ENCODE measurements at regions not wholly inside any gene's neighbourhood (a gene's known extent, or its start where the extent isn't known, plus 50 kb on each side); places are given as distances from the start of the nearest gene placed in this dataset.

DNA sequence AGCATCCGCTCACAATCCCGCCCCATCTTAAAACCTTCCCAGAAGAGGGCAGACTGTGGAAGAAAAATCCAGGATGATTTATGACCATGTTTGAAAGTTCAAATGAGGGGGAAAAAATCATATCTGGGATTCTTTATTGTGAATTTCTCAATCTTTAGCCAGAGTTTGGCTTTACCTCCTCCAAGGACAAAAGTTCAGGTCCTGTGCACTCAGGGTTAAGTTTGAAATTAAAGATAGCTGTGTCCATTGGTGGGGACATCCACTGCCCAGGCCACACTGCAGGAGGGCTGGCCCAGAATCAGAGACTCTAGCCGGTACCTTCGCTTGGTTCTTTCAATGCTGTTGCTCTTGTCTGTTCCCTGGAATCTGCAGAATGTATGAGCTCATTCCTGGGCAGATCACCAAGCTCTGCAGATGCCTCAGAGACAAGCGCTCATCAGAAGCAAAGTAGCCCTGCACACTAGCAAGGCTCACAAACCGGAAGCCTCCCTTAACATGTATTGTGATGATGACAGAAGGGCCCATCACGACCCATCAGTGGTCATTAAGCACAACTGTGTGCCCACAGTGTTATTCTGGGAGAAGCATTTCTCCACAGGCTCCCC, 375.3 kb upstream of the KLHL29 start:
- Histone ChIP-seq H3K4me2 (no peak overlapping the region), H3K4me3 (no peak overlapping the region), H3K27ac (no peak overlapping the region), H3K9me3 (no peaks in the 10 kb centered on the region), H3K4me1 (no peaks in the 10 kb centered on the region)
- ChIA-PET CTCF (no interaction called here), POLR2A (no interaction called here)
- FAIRE-seq: no peak
- WGBS (ENCODE audit: missing lambda C conversion rate): 31% methylated on average over 7 of the region's 7 CpGs
- no peak for DNase-seq (ENCODE audit: low read depth in 1 of 2, low spot score in 1 of 2)
- TF ChIP-seq, protein P1, sequence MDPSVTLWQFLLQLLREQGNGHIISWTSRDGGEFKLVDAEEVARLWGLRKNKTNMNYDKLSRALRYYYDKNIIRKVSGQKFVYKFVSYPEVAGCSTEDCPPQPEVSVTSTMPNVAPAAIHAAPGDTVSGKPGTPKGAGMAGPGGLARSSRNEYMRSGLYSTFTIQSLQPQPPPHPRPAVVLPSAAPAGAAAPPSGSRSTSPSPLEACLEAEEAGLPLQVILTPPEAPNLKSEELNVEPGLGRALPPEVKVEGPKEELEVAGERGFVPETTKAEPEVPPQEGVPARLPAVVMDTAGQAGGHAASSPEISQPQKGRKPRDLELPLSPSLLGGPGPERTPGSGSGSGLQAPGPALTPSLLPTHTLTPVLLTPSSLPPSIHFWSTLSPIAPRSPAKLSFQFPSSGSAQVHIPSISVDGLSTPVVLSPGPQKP (IDR thresholded peaks at IDR 0.05; ENCODE audit: low read depth, low read length): no peak
- TF ChIP-seq, protein P2, sequence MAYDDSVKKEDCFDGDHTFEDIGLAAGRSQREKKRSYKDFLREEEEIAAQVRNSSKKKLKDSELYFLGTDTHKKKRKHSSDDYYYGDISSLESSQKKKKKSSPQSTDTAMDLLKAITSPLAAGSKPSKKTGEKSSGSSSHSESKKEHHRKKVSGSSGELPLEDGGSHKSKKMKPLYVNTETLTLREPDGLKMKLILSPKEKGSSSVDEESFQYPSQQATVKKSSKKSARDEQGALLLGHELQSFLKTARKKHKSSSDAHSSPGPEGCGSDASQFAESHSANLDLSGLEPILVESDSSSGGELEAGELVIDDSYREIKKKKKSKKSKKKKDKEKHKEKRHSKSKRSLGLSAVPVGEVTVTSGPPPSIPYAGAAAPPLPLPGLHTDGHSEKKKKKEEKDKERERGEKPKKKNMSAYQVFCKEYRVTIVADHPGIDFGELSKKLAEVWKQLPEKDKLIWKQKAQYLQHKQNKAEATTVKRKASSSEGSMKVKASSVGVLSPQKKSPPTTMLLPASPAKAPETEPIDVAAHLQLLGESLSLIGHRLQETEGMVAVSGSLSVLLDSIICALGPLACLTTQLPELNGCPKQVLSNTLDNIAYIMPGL (CRISPR knock-in tag; IDR thresholded peaks at IDR 0.05; ENCODE audit: borderline replicate concordance): no peak
- ATAC-seq: peak in 1 of 2 experiments; percentile 48; a peak in 2 of 6 replicates

DNA sequence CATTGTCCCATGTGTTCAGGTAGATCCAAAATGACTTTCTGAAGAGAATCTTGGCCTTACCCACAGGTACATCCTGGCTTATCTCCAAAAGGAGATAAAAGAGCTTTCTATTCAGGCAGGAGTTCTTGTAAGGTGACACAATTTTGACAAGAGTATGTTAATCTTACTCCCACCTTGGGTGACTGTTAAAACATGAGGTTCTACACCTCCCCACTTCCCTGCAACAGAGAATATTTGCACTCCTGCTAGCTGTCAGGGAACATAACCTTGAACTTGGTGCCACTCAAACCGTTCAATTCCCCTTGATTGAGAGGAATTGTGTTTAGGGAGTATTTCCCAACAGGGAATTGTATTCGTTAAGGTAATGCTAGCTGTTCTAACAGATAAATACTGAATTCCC, 372.5 kb upstream of the KLHL29 start:
- CTCF ChIA-PET: no interaction called here
- FAIRE-seq (no peak), DNase-seq (ENCODE audit: low read depth in 1 of 2, low spot score in 1 of 2) (no peak), ATAC-seq (no peak)
- 2% methylated on average over 2 of the region's 2 CpGs for WGBS (ENCODE audit: missing lambda C conversion rate)
- H3K9me3 ChIP-seq: no peaks in the 10 kb centered on the region
- H3K4me1 ChIP-seq: no peaks in the 10 kb centered on the region
- H3K4me3 ChIP-seq: no peak overlapping the region
- H3K27ac ChIP-seq: no peak overlapping the region
- no peak overlapping the region for H3K4me2 ChIP-seq
- TF ChIP-seq, protein P3, sequence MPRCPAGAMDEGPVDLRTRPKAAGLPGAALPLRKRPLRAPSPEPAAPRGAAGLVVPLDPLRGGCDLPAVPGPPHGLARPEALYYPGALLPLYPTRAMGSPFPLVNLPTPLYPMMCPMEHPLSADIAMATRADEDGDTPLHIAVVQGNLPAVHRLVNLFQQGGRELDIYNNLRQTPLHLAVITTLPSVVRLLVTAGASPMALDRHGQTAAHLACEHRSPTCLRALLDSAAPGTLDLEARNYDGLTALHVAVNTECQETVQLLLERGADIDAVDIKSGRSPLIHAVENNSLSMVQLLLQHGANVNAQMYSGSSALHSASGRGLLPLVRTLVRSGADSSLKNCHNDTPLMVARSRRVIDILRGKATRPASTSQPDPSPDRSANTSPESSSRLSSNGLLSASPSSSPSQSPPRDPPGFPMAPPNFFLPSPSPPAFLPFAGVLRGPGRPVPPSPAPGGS (IDR thresholded peaks at IDR 0.05): no peak
- TF ChIP-seq, protein P4, sequence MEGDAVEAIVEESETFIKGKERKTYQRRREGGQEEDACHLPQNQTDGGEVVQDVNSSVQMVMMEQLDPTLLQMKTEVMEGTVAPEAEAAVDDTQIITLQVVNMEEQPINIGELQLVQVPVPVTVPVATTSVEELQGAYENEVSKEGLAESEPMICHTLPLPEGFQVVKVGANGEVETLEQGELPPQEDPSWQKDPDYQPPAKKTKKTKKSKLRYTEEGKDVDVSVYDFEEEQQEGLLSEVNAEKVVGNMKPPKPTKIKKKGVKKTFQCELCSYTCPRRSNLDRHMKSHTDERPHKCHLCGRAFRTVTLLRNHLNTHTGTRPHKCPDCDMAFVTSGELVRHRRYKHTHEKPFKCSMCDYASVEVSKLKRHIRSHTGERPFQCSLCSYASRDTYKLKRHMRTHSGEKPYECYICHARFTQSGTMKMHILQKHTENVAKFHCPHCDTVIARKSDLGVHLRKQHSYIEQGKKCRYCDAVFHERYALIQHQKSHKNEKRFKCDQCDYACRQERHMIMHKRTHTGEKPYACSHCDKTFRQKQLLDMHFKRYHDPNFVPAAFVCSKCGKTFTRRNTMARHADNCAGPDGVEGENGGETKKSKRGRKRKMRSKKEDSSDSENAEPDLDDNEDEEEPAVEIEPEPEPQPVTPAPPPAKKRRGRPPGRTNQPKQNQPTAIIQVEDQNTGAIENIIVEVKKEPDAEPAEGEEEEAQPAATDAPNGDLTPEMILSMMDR (IDR thresholded peaks at IDR 0.05): no peak
- no peak for TF ChIP-seq CHD2 (IDR thresholded peaks at IDR 0.05; ENCODE audit: low read length, partially characterized antibody)
- TF ChIP-seq MAZ (IDR thresholded peaks at IDR 0.05; ENCODE audit: borderline replicate concordance, low read depth, low read length): no peak
- TF ChIP-seq CBX8 (IDR thresholded peaks at IDR 0.05): no peak
- no peak for TF ChIP-seq PHF8 (IDR thresholded peaks at IDR 0.05; ENCODE audit: borderline replicate concordance, low read depth)
- POLR2A ChIA-PET: no interaction called here

DNA sequence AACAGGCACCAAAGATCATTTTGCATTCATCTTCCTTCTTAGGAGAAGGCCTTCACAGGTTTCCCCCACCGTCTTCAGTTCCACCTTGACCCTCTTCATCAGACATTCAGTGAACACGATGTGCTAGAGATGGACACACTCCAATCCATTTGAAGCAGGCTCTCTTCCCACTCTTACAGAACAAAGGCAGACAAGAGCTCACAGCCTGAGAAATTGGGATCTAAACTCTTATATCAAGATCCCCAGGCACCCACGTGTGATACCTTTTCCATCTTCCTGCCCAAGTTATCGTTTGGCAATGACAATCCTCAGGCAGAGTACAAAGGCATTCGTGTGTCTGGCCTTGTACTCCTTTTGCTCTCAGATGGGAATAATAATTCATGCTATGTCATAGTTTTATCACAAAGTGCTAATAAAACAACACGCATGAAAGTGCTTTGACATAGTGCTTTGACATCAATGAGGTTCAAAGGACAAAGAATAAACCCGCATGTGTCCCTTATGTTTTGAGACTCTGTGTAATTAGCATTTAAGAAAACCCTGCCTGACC, 369.3 kb upstream of the KLHL29 start:
- H3K4me1 ChIP-seq: no peaks in the 10 kb centered on the region
- no peak for TF ChIP-seq ESRRA (IDR thresholded peaks at IDR 0.05; ENCODE audit: borderline replicate concordance, low read length)
- no peak for TF ChIP-seq EHF (CRISPR knock-in tag; IDR thresholded peaks at IDR 0.05)
- TF ChIP-seq, protein P5, sequence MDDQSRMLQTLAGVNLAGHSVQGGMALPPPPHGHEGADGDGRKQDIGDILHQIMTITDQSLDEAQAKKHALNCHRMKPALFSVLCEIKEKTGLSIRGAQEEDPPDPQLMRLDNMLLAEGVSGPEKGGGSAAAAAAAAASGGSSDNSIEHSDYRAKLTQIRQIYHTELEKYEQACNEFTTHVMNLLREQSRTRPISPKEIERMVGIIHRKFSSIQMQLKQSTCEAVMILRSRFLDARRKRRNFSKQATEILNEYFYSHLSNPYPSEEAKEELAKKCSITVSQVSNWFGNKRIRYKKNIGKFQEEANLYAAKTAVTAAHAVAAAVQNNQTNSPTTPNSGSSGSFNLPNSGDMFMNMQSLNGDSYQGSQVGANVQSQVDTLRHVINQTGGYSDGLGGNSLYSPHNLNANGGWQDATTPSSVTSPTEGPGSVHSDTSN (IDR thresholded peaks at IDR 0.05): no peak
- no peak for TF ChIP-seq FOSL2 (IDR thresholded peaks at IDR 0.05)
- no peak for TF ChIP-seq FOSL2 (CRISPR knock-in tag; IDR thresholded peaks at IDR 0.05)
- TF ChIP-seq CBX8 (IDR thresholded peaks at IDR 0.05): no peak
- TF ChIP-seq RARB (CRISPR knock-in tag; IDR thresholded peaks at IDR 0.05): no peak
- TF ChIP-seq ZSCAN20 (CRISPR knock-in tag; IDR thresholded peaks at IDR 0.05): no peak
- no peak for TF ChIP-seq TP53 (CRISPR knock-in tag; IDR thresholded peaks at IDR 0.05)
- no peak for TF ChIP-seq RNF2 (IDR thresholded peaks at IDR 0.05; ENCODE audit: borderline replicate concordance, low read depth)
- no peak for TF ChIP-seq NR3C1 (IDR thresholded peaks at IDR 0.05)
- no peak for TF ChIP-seq MAFK (IDR thresholded peaks at IDR 0.05; ENCODE audit: partially characterized antibody)
- TF ChIP-seq, protein P6, sequence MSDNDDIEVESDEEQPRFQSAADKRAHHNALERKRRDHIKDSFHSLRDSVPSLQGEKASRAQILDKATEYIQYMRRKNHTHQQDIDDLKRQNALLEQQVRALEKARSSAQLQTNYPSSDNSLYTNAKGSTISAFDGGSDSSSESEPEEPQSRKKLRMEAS (IDR thresholded peaks at IDR 0.05): no peak
- TF ChIP-seq, protein P7, sequence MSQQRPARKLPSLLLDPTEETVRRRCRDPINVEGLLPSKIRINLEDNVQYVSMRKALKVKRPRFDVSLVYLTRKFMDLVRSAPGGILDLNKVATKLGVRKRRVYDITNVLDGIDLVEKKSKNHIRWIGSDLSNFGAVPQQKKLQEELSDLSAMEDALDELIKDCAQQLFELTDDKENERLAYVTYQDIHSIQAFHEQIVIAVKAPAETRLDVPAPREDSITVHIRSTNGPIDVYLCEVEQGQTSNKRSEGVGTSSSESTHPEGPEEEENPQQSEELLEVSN (IDR thresholded peaks at IDR 0.05; ENCODE audit: borderline replicate concordance, low read depth): no peak
- TF ChIP-seq RFX5 (IDR thresholded peaks at IDR 0.05): no peak
- no peak for TF ChIP-seq EP300 (IDR thresholded peaks at IDR 0.05)
- no peak for TF ChIP-seq ZC3H11A (IDR thresholded peaks at IDR 0.05)
- no peak for TF ChIP-seq CBX2 (IDR thresholded peaks at IDR 0.05; ENCODE audit: borderline replicate concordance, low read depth)
- ChIA-PET CTCF (no interaction called here), POLR2A (no interaction called here)
- 28% methylated on average over 7 of the region's 7 CpGs for WGBS (ENCODE audit: missing lambda C conversion rate)
- ATAC-seq (no peak), DNase-seq (ENCODE audit: low read depth in 1 of 2, low spot score in 1 of 2) (no peak), FAIRE-seq (no peak)
- H3K4me3 ChIP-seq: no peak overlapping the region
- no peaks in the 10 kb centered on the region for H3K9me3 ChIP-seq
- no peak overlapping the region for H3K27ac ChIP-seq
- H3K4me2 ChIP-seq: no peak overlapping the region
